Hematopoietic multipotent progenitor cell treated with erythropoietin and hydrocortisone succinate and interleukin-3 and kit ligand, for 6 days (in vitro differentiated cells): ENCODE measurements at regions not wholly inside any gene's neighbourhood (a gene's known extent, or its start where the extent isn't known, plus 50 kb on each side); places are given as distances from the start of the nearest gene placed in this dataset.
"Not testable (repeated sequence)": the region's sequence is repeated elsewhere in the genome, so short reads cannot be mapped to it uniquely, and the experiment has no call there.

Source experiments
- DNase-seq: peaks from one replicate; pipeline ENCODE4 v3.0.0-alpha.2; 2015

DNA sequence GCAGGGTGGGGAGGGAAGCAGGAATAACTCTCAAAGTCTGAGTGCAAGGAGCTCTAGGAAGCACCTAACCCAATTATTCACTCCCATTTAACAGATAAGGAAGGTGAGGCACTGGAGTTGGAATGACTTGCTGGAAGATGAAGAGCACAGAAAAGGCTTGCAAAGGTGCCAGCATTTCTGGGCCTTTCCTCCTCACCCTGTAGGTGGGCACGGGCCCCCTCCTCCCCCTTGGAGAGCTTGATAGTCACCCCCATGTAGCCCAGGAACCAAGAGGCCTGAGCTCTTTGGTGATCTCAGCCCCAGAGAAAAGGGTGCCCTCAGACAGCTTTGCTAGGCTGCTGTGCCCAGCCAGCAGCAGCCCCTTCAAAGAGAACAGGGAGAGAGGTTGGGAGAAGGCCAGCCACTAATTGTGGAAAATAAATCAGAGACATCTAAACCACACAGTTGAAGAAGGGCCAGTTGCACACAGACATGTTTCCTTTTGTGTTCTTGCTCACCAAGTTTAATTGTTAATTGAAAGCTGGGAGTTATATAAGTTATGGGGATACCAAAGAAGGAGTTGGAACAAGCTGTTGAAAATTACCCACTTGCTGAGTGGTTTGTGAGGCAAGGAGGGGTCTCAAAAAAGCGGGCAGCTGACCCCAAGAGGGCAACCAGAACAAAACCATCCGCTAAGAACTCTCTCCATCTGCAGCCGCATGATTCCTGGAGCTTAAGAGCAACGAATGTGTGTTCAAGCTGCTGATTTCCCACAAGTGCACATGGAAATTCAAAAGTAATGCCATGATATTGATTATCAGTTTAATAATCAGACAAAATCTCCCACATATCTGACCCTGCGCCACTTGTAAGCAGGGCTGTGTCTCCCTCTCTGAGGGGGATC, 77.0 kb downstream of the MRPL14 start:
- DNase-seq: no peak

DNA sequence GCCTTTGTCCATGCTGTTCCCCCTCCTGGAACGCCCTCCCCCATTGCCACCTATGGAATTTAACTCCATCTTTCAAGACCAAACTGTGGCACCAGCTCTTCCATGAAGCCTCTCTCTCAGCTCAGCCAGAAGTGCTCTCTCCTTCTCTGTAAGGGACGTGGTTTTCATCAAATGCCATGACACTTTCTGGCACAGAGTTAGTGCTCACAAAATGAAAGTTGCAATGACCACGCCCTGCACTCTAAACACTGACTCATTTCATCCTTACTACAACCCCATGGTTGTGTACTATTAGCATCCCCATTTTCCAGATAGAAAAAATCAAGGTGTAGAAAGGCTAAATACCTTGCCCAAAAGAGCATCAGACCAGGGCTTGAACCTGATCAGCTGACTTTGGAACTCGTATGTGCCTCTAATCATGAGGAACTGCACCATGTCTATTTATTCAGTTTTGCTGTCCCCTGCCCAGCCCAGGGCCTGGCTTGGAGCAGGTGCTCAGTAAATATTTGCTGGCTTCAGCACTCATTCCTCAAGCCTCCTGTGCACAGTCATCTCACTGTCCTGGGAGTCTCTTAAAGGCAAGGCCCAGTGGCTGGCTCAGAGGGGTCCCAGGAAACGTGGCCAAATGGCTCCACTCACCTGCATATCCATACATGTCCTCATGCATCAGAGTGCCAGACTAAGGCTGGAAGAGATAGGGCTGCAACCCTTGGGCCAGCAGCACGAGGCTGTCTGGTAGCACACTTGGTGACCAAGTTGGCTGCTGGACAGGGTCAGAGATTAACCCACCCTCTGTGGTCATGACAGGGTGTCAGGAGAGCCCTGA, 77.9 kb downstream of the MRPL14 start:
- DNase-seq: no peak

GRCh38 chr6:44048277-44048676, 79.0 kb downstream of the MRPL14 start:
- DNase-seq: no peak

DNA sequence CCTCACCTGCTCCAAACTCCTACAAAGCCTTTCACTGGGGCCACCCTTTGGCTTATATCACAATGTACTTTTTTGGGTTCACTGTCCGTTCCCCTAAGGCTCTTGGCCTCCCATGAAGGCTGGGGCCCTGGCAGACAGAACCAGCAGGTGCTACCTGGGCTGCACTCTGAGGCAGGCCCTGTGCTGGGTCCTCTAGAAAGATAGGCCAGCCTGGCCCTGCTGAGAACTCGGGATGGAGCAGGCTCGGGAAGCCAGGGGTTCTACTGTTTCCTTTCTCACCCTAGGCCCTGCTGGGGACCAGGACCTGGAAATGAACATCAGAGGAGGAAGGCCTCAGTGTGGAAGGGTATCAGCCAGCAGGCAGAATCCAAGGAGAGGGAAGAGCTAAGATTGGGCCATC, 79.5 kb downstream of the MRPL14 start:
- DNase-seq: no peak

- DNase-seq: no peak
These were observed 80.1 kb downstream of the MRPL14 start for GRCh38 chr6:44047179-44047546.

GRCh38 chr6:44046516-44047178, 80.6 kb downstream of the MRPL14 start:
- no peak for DNase-seq

- DNase-seq: no peak
These were observed 81.6 kb downstream of the MRPL14 start for GRCh38 chr6:44045672-44046015.

DNA sequence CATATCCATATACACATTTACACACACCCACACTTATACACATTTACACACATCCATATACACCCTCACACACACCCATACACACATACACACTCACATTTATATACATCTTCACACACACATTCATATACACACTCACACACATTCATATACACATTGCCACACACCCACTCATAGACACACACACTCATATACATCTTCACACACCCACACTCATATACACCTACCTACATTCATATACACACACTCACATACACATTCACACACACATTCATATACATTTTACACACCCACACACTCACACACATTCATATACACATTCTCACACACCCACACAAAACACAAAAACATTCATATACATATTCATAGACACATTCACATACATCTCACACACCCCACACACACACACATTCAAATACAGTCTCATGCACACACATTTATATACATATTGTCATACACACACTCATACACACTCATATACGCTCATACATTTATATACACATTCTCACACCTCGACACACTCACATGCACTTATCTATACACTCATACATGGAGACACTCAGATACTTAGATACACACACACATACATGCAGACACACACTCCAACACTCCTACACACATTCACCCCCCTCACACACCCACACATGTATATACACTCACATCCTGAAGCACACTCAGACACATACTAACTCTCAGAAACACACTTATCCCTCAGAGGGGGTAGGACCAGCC, 82.1 kb downstream of the MRPL14 start:
- no peak for DNase-seq

GRCh38 chr6:44044154-44044539, 83.1 kb downstream of the MRPL14 start:
- DNase-seq: no peak

DNA sequence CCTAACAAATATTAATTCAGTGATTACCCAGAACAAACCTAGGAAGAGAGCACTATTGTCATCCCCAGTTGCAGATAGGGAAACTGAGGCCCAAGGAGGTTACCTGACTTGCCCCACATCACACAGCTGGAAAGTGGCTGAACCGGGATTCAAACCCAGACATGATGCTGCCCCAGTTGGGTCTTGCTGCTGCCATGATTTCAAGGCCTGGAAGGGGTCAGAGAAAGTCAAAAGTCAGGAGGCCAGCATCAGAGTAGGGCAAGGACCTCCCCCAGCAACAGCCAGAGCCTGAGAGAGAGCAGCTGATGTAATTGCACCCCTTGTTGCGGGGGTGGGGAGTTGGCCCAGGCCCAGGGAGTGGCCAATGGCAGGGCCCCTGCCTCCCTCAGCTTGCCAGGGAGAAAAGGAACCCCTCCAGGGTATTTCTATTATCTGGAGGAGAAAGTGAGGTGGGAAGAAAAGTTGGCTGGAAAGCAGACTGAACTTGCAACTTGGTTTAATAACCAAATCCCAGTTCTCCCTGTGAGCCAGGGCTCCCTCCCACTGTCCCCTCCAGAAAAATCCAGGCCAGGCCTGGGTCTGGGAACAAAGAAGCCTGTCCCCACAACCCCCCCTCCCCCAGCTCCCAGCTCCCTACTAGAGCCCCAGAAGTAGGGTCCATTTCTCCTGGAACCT, 83.6 kb downstream of the MRPL14 start:
- no peak for DNase-seq

GRCh38 chr6:44042989-44043478, 84.2 kb downstream of the MRPL14 start:
- no peak for DNase-seq

GRCh38 chr6:44042261-44042988, 84.8 kb downstream of the MRPL14 start:
- DNase-seq: no peak

GRCh38 chr6:44041461-44042260, 85.6 kb downstream of the MRPL14 start:
- DNase-seq: no peak

DNA sequence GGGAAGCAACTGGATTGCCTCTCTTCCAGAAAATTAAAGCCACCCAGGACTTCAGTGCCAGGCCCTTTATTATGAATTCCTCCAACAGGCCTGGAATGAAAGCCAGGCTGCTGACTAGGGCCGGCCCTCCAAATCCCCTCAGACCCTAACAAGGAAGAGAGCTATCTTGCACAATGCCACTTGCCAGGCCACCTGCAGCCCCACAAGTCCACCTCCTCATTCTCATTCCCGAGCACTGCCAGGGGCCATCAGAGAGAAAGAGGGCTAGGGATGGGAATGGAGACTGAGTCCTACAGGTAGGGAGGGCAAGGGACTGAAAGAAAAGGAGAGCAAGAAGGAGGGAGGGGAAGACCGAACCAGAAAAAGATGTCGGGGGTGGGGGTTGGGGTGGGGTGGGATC, 86.5 kb downstream of the MRPL14 start:
- DNase-seq: no peak

GRCh38 chr6:44039839-44040350, 87.4 kb downstream of the MRPL14 start:
- DNase-seq: no peak

- no peak for DNase-seq
These were observed 88.0 kb downstream of the MRPL14 start for GRCh38 chr6:44039191-44039719.

- no peak for DNase-seq
These were observed 88.6 kb downstream of the MRPL14 start for GRCh38 chr6:44038543-44039065.

GRCh38 chr6:44037847-44038542, 89.3 kb downstream of the MRPL14 start:
- DNase-seq: no peak

- DNase-seq: not testable (repeated sequence)
These were observed 90.0 kb downstream of the MRPL14 start for GRCh38 chr6:44037276-44037675.
